ENCODE measurements at regions not wholly inside any gene's neighbourhood (a gene's known extent, or its start where the extent isn't known, plus 50 kb on each side); places are given as distances from the start of the nearest gene placed in this dataset.

GRCh38 chr5:10102706-10103497 lies 146.8 kb downstream of the ATPSCKMT start:
- TF ChIP-seq CTCF (optimal IDR thresholded peaks at IDR 0.05 in 1 of 3, IDR thresholded peaks at IDR 0.05 in 1 of 3, conservative IDR thresholded peaks at IDR 0.05 in 1 of 3; ENCODE audit: extremely low read depth in 1 of 3, insufficient read depth in 2 of 3, low read length in 3 of 3): no peak
- TF ChIP-seq EZH2 (IDR thresholded peaks at IDR 0.05; ENCODE audit: low read length): no peak
